GM12873 (cell line): ENCODE measurements at regions not wholly inside any gene's neighbourhood (a gene's known extent, or its start where the extent isn't known, plus 50 kb on each side); places are given as distances from the start of the nearest gene placed in this dataset.

Experiments
- CTCF ChIP-seq: IDR thresholded peaks from 2 replicates; pipeline ENCODE4 v1.5.1; 2012; ENCODE audit warnings: low read depth, mild to moderate bottlenecking, moderate library complexity, low read length, control low read depth; ENCODE audit not compliant: insufficient read depth; ENCODE audit errors: missing control alignments

- no peak for TF ChIP-seq CTCF
Measured at GRCh38 chr2:81550277-81550676, 1245.7 kb upstream of the LRRTM1 start.

- no peak for TF ChIP-seq CTCF
Measured at GRCh38 chr2:81549646-81550045, 1245.1 kb upstream of the LRRTM1 start.

- no peak for TF ChIP-seq CTCF
Measured at GRCh38 chr2:81545626-81546025, 1241.1 kb upstream of the LRRTM1 start.

GRCh38 chr2:81542119-81542518 lies 1237.6 kb upstream of the LRRTM1 start:
- no peak for TF ChIP-seq CTCF

- no peak for TF ChIP-seq CTCF
Measured at GRCh38 chr2:81529944-81530343, 1225.4 kb upstream of the LRRTM1 start.

- no peak for TF ChIP-seq CTCF
Measured at GRCh38 chr2:81528852-81529480, 1224.4 kb upstream of the LRRTM1 start.

GRCh38 chr2:81523344-81523743 lies 1218.8 kb upstream of the LRRTM1 start:
- TF ChIP-seq CTCF, result no peak
